SK-N-SH treated with all-trans-retinoic acid at 6 μM for 48 hours (cell line): ENCODE measurements at regions not wholly inside any gene's neighbourhood (a gene's known extent, or its start where the extent isn't known, plus 50 kb on each side); places are given as distances from the start of the nearest gene placed in this dataset.

ENCODE experiments used
- ATAC-seq: fragments of 200-7000 bp; cut with Tn5 transposase; 3 replicates; pipeline ENCODE4 v1.9.1; 2020; ENCODE audit warnings: mild to moderate bottlenecking, moderate library complexity
- ARNTL ChIP-seq: fragments of 450-650 bp; formaldehyde crosslinking; IDR thresholded peaks from 2 replicates; pipeline ENCODE4 v1.5.0; 2020; ENCODE audit warnings: low read depth, mild to moderate bottlenecking, moderate library complexity, borderline replicate concordance
- CSDC2 ChIP-seq: fragments of 250-450 bp; sonication (Bioruptor Pico); IDR thresholded peaks from 2 replicates; pipeline ENCODE4 v1.5.0; 2020; ENCODE audit warnings: mild to moderate bottlenecking, moderate library complexity
- ESRRG ChIP-seq: fragments of 250-450 bp; sonication (Bioruptor Pico); IDR thresholded peaks from 2 replicates; pipeline ENCODE4 v1.6.1; 2021; ENCODE audit warnings: mild to moderate bottlenecking
- OSR1 ChIP-seq: fragments of 250-450 bp; sonication (Bioruptor Pico); IDR thresholded peaks from 2 replicates; pipeline ENCODE4 v1.8.0; 2022; ENCODE audit warnings: moderate library complexity, mild to moderate bottlenecking, inconsistent platforms
- PPARA ChIP-seq: fragments of 250-450 bp; sonication (Bioruptor Pico); IDR thresholded peaks from 2 replicates; pipeline ENCODE4 v1.5.0; 2020; ENCODE audit warnings: mild to moderate bottlenecking, borderline replicate concordance
- RARB ChIP-seq: fragments of 250-450 bp; sonication (Bioruptor Pico); IDR thresholded peaks from 2 replicates; pipeline ENCODE4 v1.8.0; 2021; ENCODE audit warnings: mild to moderate bottlenecking, moderate library complexity
- TCF4 ChIP-seq: fragments of 250-450 bp; sonication (Bioruptor Pico); IDR thresholded peaks from 2 replicates; pipeline ENCODE4 v1.8.0; 2021; ENCODE audit warnings: mild to moderate bottlenecking, moderate library complexity, borderline replicate concordance
- ZC3H10 ChIP-seq: fragments of 250-450 bp; sonication (Bioruptor Pico); IDR thresholded peaks from 2 replicates; pipeline ENCODE4 v1.5.1; 2021; ENCODE audit warnings: mild to moderate bottlenecking, moderate library complexity
- ZFP3 ChIP-seq: fragments of 250-450 bp; sonication (Bioruptor Pico); IDR thresholded peaks from 2 replicates; pipeline ENCODE4 v1.5.0; 2020; ENCODE audit warnings: mild to moderate bottlenecking, moderate library complexity
- ZFP30 ChIP-seq: fragments of 450-650 bp; formaldehyde crosslinking; IDR thresholded peaks from 2 replicates; pipeline ENCODE4 v1.5.0; 2022; ENCODE audit warnings: mild to moderate bottlenecking, moderate library complexity
- ZNF70 ChIP-seq: fragments of 450-650 bp; formaldehyde crosslinking; IDR thresholded peaks from 2 replicates; pipeline ENCODE4 v1.5.0; 2020; ENCODE audit warnings: mild to moderate bottlenecking, moderate library complexity
- ZNF8 ChIP-seq: fragments of 450-650 bp; formaldehyde crosslinking; IDR thresholded peaks from 2 replicates; pipeline ENCODE4 v1.5.0; 2020; ENCODE audit warnings: mild to moderate bottlenecking, moderate library complexity
- TF ChIP-seq, protein P1 (sequence below): fragments of 250-450 bp; sonication (Bioruptor Pico); IDR thresholded peaks from 2 replicates; pipeline ENCODE4 v1.5.0; 2020; ENCODE audit warnings: mild to moderate bottlenecking, moderate library complexity
- TF ChIP-seq, protein P2 (sequence below): fragments of 250-450 bp; sonication (Bioruptor Pico); IDR thresholded peaks from 2 replicates; pipeline ENCODE4 v1.5.1; 2020; ENCODE audit warnings: low read depth, mild to moderate bottlenecking, moderate library complexity
- TF ChIP-seq, protein P3 (sequence below): fragments of 250-450 bp; sonication (Bioruptor Pico); IDR thresholded peaks from 2 replicates; pipeline ENCODE4 v1.8.0; 2021; ENCODE audit warnings: low read depth, mild to moderate bottlenecking, moderate library complexity, borderline replicate concordance
- TF ChIP-seq, protein P4 (sequence below): fragments of 250-450 bp; sonication (Bioruptor Pico); IDR thresholded peaks from 2 replicates; pipeline ENCODE4 v1.5.1; 2021; ENCODE audit warnings: mild to moderate bottlenecking, moderate library complexity
- TF ChIP-seq, protein P5 (sequence below): fragments of 250-450 bp; sonication (Bioruptor Pico); IDR thresholded peaks from 2 replicates; pipeline ENCODE4 v1.8.0; 2020; ENCODE audit warnings: mild to moderate bottlenecking, moderate library complexity, borderline replicate concordance

DNA sequence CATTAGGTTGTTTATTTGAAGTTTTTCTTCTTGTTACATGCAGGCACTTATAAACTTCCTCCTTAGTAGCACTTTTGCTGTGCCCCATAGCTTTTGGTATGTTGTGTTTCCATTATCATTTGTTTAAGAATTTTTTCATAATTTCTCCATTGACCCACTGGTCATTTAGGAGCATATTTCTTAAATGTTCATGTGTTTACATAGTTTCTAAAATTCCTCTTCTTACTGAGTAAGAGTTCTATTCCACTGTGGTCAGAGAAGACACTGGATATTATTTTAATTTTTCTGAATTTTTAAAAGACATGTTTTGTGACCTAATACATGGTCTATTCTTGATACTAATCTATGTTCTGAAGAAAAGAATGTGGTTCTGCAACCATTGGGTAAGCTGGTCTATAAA is 333.0 kb downstream of the DDX10 start (continued):
- TF ChIP-seq, protein P1, sequence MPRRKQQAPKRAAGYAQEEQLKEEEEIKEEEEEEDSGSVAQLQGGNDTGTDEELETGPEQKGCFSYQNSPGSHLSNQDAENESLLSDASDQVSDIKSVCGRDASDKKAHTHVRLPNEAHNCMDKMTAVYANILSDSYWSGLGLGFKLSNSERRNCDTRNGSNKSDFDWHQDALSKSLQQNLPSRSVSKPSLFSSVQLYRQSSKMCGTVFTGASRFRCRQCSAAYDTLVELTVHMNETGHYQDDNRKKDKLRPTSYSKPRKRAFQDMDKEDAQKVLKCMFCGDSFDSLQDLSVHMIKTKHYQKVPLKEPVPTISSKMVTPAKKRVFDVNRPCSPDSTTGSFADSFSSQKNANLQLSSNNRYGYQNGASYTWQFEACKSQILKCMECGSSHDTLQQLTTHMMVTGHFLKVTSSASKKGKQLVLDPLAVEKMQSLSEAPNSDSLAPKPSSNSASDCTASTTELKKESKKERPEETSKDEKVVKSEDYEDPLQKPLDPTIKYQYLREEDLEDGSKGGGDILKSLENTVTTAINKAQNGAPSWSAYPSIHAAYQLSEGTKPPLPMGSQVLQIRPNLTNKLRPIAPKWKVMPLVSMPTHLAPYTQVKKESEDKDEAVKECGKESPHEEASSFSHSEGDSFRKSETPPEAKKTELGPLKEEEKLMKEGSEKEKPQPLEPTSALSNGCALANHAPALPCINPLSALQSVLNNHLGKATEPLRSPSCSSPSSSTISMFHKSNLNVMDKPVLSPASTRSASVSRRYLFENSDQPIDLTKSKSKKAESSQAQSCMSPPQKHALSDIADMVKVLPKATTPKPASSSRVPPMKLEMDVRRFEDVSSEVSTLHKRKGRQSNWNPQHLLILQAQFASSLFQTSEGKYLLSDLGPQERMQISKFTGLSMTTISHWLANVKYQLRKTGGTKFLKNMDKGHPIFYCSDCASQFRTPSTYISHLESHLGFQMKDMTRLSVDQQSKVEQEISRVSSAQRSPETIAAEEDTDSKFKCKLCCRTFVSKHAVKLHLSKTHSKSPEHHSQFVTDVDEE (CRISPR knock-in tag) = no peak
- TF ChIP-seq OSR1 (no peak), ZNF70 (CRISPR knock-in tag) (no peak), ARNTL (no peak), CSDC2 (no peak), ZNF8 (CRISPR knock-in tag) (no peak), PPARA (CRISPR knock-in tag) (no peak)
- TF ChIP-seq, protein P2, sequence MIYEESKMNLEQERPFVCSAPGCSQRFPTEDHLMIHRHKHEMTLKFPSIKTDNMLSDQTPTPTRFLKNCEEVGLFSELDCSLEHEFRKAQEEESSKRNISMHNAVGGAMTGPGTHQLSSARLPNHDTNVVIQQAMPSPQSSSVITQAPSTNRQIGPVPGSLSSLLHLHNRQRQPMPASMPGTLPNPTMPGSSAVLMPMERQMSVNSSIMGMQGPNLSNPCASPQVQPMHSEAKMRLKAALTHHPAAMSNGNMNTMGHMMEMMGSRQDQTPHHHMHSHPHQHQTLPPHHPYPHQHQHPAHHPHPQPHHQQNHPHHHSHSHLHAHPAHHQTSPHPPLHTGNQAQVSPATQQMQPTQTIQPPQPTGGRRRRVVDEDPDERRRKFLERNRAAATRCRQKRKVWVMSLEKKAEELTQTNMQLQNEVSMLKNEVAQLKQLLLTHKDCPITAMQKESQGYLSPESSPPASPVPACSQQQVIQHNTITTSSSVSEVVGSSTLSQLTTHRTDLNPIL (CRISPR knock-in tag) = no peak
- TF ChIP-seq, protein P3, sequence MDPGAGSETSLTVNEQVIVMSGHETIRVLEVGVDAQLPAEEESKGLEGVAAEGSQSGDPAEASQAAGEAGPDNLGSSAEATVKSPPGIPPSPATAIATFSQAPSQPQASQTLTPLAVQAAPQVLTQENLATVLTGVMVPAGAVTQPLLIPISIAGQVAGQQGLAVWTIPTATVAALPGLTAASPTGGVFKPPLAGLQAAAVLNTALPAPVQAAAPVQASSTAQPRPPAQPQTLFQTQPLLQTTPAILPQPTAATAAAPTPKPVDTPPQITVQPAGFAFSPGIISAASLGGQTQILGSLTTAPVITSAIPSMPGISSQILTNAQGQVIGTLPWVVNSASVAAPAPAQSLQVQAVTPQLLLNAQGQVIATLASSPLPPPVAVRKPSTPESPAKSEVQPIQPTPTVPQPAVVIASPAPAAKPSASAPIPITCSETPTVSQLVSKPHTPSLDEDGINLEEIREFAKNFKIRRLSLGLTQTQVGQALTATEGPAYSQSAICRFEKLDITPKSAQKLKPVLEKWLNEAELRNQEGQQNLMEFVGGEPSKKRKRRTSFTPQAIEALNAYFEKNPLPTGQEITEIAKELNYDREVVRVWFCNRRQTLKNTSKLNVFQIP (CRISPR knock-in tag) = no peak

DNA sequence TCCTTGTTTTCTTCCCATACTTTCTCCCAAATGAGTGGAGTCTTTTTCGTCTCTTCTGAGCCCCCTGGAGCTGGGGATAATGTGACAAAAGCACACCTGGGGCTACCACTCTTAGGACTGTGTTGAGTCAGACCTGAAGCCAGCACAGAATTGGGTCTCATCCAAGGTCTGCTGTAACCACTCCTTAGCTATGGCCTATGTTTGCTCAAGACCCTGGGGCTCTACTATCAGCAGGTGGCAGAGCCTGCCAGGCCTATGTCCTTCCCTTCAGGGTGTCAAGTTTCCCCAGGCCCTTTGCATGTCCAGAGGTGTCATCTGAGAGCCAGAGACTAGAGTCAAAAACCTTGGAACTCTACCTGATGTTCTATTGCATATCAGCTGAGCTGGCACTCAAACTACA is 335.7 kb downstream of the DDX10 start:
- no peak for TF ChIP-seq TCF4 (CRISPR knock-in tag)
- no peak for ATAC-seq

DNA sequence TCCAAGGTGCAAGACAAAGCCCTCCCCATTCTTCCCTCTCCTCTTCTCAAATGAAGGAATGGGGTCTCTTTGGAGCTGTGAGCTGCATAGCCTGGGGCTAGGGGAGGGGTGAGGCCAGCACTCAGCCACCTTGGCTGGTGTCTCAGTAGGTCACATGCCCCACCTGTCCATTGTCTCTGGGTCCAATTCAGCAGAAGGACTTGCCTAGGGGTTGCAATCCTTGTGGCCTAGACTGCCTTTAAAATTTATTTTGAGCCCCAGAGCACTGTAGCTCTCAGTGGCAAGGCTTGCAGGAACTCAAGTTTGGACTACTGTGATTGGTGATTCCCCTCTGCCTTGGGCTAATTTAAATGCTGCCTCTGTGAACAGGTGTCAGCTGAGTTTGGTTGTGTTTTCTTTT is 336.7 kb downstream of the DDX10 start:
- ATAC-seq = no peak
- TF ChIP-seq RARB (CRISPR knock-in tag) = no peak
- TF ChIP-seq, protein P4, sequence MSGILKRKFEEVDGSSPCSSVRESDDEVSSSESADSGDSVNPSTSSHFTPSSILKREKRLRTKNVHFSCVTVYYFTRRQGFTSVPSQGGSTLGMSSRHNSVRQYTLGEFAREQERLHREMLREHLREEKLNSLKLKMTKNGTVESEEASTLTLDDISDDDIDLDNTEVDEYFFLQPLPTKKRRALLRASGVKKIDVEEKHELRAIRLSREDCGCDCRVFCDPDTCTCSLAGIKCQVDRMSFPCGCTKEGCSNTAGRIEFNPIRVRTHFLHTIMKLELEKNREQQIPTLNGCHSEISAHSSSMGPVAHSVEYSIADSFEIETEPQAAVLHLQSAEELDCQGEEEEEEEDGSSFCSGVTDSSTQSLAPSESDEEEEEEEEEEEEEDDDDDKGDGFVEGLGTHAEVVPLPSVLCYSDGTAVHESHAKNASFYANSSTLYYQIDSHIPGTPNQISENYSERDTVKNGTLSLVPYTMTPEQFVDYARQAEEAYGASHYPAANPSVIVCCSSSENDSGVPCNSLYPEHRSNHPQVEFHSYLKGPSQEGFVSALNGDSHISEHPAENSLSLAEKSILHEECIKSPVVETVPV (CRISPR knock-in tag) = no peak
- no peak for TF ChIP-seq PPARA (CRISPR knock-in tag)
- TF ChIP-seq, protein P5, sequence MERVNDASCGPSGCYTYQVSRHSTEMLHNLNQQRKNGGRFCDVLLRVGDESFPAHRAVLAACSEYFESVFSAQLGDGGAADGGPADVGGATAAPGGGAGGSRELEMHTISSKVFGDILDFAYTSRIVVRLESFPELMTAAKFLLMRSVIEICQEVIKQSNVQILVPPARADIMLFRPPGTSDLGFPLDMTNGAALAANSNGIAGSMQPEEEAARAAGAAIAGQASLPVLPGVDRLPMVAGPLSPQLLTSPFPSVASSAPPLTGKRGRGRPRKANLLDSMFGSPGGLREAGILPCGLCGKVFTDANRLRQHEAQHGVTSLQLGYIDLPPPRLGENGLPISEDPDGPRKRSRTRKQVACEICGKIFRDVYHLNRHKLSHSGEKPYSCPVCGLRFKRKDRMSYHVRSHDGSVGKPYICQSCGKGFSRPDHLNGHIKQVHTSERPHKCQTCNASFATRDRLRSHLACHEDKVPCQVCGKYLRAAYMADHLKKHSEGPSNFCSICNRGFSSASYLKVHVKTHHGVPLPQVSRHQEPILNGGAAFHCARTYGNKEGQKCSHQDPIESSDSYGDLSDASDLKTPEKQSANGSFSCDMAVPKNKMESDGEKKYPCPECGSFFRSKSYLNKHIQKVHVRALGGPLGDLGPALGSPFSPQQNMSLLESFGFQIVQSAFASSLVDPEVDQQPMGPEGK (CRISPR knock-in tag) = no peak
- no peak for TF ChIP-seq TCF4 (CRISPR knock-in tag)
- no peak for TF ChIP-seq ZNF70 (CRISPR knock-in tag)
- TF ChIP-seq ZC3H10 (CRISPR knock-in tag) = no peak
- TF ChIP-seq, protein P1 (CRISPR knock-in tag) = no peak
- TF ChIP-seq, protein P2 (CRISPR knock-in tag) = no peak
- TF ChIP-seq, protein P3 (CRISPR knock-in tag) = no peak
- no peak for TF ChIP-seq ZFP30
- no peak for TF ChIP-seq ESRRG
- no peak for TF ChIP-seq ZFP3
- no peak for TF ChIP-seq OSR1
- TF ChIP-seq, all 23 proteins: peak for 0
